ENCODE measurements at regions not wholly inside any gene's neighbourhood (a gene's known extent, or its start where the extent isn't known, plus 50 kb on each side); places are given as distances from the start of the nearest gene placed in this dataset.

DNA sequence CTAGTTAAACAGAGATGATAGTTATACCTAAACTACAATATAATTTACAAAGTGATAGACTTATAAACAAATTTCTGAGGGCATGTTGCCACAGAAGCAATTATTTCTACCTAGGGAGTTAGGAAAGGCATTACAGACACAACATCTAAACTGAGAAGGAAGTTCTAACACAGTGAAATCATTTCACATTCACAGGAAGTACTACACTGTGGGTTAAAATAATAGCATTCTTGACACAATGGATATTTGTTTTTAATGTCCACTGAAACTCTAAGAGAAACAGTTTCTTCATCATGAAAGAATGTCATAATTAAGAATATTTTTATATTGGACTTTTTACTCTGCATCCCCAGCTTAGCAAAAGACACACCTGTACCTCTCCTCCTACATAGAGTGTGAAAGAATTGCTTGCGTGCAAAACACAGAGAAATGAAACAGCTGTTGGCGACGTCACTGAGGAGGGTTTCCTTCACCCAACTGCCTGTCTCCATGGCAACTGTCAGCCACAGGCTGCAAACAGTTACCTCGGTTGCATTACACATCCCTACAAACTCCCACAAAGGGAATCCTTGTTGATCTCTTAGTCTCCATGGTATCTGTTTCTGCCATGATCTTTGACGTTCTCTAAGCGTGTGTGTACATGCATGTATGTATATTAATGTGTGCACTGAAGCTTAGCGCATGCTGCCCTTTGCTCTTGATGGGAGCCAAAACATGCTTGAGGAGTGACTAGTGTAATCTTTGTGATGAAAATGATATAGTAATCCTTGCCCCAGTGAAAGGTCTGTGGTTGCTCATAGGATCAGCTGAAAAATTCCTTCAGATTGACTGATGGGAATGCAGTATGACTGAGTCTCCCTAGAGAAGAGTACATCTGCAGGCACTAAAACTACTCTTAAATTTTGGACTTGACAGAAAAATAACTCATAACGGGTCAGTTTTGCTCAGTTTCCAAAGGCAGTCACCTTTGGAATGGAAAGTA lies 168.5 kb downstream of the ACTL7B start:
- TF ChIP-seq, protein P1, sequence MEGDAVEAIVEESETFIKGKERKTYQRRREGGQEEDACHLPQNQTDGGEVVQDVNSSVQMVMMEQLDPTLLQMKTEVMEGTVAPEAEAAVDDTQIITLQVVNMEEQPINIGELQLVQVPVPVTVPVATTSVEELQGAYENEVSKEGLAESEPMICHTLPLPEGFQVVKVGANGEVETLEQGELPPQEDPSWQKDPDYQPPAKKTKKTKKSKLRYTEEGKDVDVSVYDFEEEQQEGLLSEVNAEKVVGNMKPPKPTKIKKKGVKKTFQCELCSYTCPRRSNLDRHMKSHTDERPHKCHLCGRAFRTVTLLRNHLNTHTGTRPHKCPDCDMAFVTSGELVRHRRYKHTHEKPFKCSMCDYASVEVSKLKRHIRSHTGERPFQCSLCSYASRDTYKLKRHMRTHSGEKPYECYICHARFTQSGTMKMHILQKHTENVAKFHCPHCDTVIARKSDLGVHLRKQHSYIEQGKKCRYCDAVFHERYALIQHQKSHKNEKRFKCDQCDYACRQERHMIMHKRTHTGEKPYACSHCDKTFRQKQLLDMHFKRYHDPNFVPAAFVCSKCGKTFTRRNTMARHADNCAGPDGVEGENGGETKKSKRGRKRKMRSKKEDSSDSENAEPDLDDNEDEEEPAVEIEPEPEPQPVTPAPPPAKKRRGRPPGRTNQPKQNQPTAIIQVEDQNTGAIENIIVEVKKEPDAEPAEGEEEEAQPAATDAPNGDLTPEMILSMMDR (IDR thresholded peaks at IDR 0.05): no peak
- no peak for TF ChIP-seq POLR2A (IDR thresholded peaks at IDR 0.05)

All from adrenal gland (tissue), 5 donors.